RWPE1 (cell line): ENCODE measurements at regions not wholly inside any gene's neighbourhood (a gene's known extent, or its start where the extent isn't known, plus 50 kb on each side); places are given as distances from the start of the nearest gene placed in this dataset.

Source experiments
- CTCF ChIA-PET: fragments of 350-600 bp; sonication (Branson Sonifier 250); formaldehyde crosslinking; extraction: SDS; loops from one replicate; lab custom pipeline; 2021; lab: Yijun Ruan, JAX
- POLR2A ChIA-PET: fragments of 400-600 bp; formaldehyde crosslinking; extraction: SDS; loops from one replicate; lab custom pipeline; 2020; ENCODE audit warnings: antibody characterized with exemption; ENCODE audit not compliant: low non-redundant PET; lab: Yijun Ruan, JAX
- DNase-seq: peaks from one replicate; pipeline ENCODE4 v3.0.0; 2012; ENCODE audit warnings: low spot score
- H3K27ac ChIP-seq: fragments of 450-650 bp; 2 replicates; pipeline ENCODE4 v1.5.1; 2017
- CTCF ChIP-seq: fragments of 450-650 bp; conservative IDR thresholded peaks from 2 replicates; pipeline ENCODE4 v1.5.1; 2017; ENCODE audit warnings: low read depth, mild to moderate bottlenecking

- ChIA-PET POLR2A (no interaction called here), CTCF (no interaction called here)
- no peak overlapping the region for H3K27ac ChIP-seq
- TF ChIP-seq CTCF = no peak
- DNase-seq = no peak
Observed at GRCh38 chr9:7336356-7337065, 463.1 kb downstream of the DMAC1 start.

- H3K27ac ChIP-seq = no peak overlapping the region
- DNase-seq = no peak
- ChIA-PET POLR2A (no interaction called here), CTCF (no interaction called here)
- no peak for TF ChIP-seq CTCF
Observed at GRCh38 chr9:7333719-7334118, 465.9 kb downstream of the DMAC1 start.

- no peak overlapping the region for H3K27ac ChIP-seq
- ChIA-PET POLR2A (no interaction called here), CTCF (no interaction called here)
- no peak for DNase-seq
- no peak for TF ChIP-seq CTCF
Observed at GRCh38 chr9:7332780-7333179, 466.8 kb downstream of the DMAC1 start.

GRCh38 chr9:7328453-7328852 lies 471.1 kb downstream of the DMAC1 start:
- no peak overlapping the region for H3K27ac ChIP-seq
- TF ChIP-seq CTCF = no peak
- CTCF ChIA-PET = no interaction called here
- POLR2A ChIA-PET = no interaction called here
- DNase-seq = no peak

GRCh38 chr9:7325995-7326394 lies 473.6 kb downstream of the DMAC1 start:
- CTCF ChIA-PET = no interaction called here
- no peak overlapping the region for H3K27ac ChIP-seq
- POLR2A ChIA-PET = no interaction called here
- no peak for TF ChIP-seq CTCF
- DNase-seq = no peak

- ChIA-PET POLR2A (no interaction called here), CTCF (interaction anchor here (0.7 kb wide), 1 partner anchor 370 kb away, joined by 3 read pairs; no protein-coding TSS in a partner anchor)
- no peak for DNase-seq
- no peak overlapping the region for H3K27ac ChIP-seq
- no peak for TF ChIP-seq CTCF
Observed at GRCh38 chr9:7324152-7324598, 475.4 kb downstream of the DMAC1 start.
